NT2/D1 (cell line): ENCODE measurements at regions not wholly inside any gene's neighbourhood (a gene's known extent, or its start where the extent isn't known, plus 50 kb on each side); places are given as distances from the start of the nearest gene placed in this dataset.

ENCODE experiments used
- SUZ12 ChIP-seq: IDR thresholded peaks from 2 replicates; pipeline ENCODE4 v1.6.1; 2011; ENCODE audit not compliant: insufficient read length, insufficient read depth; ENCODE audit errors: extremely low read depth
- YY1 ChIP-seq: IDR thresholded peaks from 2 replicates; pipeline ENCODE4 v1.6.1; 2011; ENCODE audit not compliant: insufficient read length, insufficient read depth

DNA sequence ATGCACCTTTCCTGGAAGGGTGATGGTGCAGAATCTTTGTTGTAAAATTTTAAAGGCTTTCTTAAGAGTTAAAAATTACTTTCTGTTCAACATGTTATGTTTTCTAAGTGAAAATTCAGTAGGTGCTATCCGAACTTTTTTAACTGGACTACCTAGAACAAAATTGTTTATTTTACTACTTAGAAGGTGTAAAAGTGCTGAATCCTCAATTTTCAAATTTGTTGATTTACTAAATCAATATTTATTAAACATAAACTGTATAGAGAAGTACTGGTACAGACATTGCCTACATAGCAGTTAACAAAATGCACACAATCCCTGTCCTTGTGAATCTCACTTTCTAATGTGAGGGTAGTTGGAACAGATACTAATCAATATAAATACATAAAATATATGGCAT, 277.5 kb downstream of the CTH start:
- TF ChIP-seq YY1, result no peak
- TF ChIP-seq SUZ12, result no peak
